ENCODE measurements at regions not wholly inside any gene's neighbourhood (a gene's known extent, or its start where the extent isn't known, plus 50 kb on each side); places are given as distances from the start of the nearest gene placed in this dataset.
A peak's percentile ranks its signal among the peaks of the same experiment; 100 is the strongest.
"Not testable (repeated sequence)": the region's sequence is repeated elsewhere in the genome, so short reads cannot be mapped to it uniquely, and the experiment has no call there.

DNA sequence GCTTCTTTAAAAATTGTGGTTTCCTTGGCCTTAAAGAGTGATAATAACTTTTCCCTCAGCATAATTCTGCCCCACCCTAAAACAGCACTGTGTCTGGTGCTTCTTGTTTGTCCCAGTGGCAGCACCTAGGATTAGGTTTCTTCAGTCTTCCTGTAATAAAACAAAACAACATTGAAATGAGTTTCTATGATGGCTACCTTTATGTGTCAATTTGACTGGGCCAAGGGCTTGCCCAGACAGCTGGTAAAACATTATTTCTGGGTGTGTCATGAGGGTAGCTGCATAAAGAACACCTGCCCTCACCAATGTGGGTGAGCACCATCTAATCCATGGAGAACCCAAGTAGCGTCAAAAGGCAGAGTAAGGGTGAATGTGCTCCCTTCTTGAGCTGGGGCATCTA lies 117.8 kb downstream of the QRSL1 start:
- DNase-seq (ENCODE audit: low read depth in 2 of 2), result no peak

DNA sequence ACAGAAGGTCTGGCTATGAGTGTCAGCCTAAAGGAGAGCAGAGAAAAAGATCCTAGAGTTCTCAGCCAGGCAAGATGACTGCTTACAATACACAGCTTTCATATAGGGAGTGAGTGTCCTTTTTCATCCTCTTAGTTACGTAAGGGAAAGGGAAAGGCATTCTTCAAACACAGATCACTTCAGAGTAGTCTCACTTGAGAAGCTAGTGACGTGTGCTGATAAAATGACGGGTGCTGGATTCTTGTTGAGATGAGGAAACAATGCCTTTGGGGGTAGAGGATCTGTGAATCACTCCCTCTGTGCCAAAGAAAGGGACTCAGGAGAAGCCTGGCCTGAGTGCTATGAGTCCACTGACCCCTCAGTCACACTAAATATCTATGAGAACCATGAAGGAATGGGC lies 117.3 kb downstream of the QRSL1 start:
- peak; percentile 4 to 5 for DNase-seq (ENCODE audit: low read depth in 2 of 2)

GRCh38 chr6:106745824-106746582 lies 116.6 kb downstream of the QRSL1 start:
- DNase-seq (ENCODE audit: low read depth in 2 of 2), result no peak

DNA sequence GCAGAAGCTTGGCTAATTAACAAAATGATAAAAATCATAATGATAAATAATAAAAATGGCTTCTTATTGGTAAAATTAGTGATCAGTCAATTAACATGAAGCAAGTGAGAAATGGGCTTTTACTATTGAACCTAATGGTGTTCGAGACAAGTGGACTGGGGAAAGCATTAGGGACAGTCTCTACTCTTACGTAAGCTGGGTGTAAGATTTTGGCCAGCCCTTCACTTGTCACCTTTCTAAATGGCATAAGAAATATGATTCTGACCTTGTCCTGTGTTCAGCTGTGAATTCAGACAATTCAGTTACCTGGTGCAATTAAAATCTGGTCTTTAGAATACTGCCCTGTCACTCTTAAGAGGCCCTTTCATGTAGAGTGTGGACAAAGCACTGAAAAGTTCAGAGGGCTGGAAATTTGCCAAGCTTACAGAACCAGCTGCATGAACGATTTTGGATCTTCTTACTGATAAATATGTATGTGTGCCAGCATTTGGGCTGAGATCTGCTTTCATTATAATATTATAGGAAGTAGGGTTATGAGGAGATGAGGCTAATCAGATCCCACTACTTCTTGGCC lies 115.9 kb downstream of the QRSL1 start:
- no peak for DNase-seq (ENCODE audit: low read depth in 2 of 2)

DNA sequence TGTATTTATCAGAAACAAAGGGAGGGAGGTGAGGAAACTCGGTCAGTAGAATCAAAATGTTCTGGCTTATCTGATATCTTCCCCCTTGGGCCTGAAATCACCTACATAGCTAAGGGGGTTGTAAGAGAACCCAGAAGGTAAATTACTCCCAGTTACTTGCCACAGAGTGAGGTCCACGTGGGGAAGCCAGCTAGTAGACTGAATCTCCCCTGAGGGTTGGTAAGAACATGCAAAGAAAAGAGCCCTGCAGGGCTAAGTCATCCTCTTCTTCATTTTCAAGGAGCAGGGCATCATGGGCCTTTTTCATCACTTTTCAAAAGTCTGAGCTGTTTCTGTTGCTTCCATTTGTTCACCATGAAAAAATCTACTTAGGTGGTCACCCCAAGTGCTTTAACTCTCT lies 115.4 kb downstream of the QRSL1 start:
- DNase-seq (ENCODE audit: low read depth in 2 of 2), result no peak

GRCh38 chr6:106744029-106744428 lies 114.7 kb downstream of the QRSL1 start:
- DNase-seq (ENCODE audit: low read depth in 2 of 2), result not testable (repeated sequence)

GRCh38 chr6:106743612-106744011 lies 114.2 kb downstream of the QRSL1 start:
- DNase-seq (ENCODE audit: low read depth in 2 of 2), result no peak

DNA sequence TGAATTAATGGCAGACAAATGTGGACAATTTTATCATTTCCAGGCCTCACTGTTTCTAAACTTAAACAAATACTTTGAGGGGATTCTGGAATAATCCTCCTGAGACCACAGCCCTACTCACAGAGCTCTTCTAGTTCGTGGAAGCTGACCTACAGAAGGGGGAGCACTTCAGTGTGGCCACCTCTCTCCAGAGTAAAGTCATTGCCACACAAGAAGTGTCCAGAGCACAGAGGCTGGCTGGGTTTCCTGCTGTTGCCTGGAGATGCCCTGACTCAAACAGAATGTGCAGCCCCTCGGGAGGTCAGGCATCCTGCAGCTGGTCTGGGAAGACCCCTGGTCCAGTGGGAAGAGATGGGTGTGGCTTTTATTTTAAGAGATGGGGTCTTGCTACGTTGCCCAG lies 110.9 kb downstream of the QRSL1 start:
- no peak for DNase-seq (ENCODE audit: low read depth in 2 of 2)

DNA sequence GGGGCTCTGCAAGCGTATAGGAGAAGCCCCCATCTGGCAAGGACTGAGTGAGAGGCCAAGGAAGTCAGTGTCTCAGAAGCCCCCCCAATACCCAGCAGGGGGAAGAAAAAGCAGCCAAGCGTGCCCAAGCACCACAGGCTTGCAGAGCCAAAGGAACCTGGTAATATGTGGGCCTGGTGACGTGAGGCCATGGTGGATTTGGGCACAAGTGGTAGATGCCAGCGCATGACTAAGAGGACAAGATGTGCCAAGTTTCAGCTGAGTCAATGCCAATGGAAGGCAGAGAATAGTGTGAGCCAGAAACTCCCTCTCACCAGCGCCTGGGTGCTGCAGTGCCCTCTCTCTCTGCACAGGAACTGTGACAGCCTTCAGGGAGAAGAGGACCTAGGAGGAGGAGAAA lies 110.0 kb downstream of the QRSL1 start:
- DNase-seq (ENCODE audit: low read depth in 2 of 2), result no peak

DNA sequence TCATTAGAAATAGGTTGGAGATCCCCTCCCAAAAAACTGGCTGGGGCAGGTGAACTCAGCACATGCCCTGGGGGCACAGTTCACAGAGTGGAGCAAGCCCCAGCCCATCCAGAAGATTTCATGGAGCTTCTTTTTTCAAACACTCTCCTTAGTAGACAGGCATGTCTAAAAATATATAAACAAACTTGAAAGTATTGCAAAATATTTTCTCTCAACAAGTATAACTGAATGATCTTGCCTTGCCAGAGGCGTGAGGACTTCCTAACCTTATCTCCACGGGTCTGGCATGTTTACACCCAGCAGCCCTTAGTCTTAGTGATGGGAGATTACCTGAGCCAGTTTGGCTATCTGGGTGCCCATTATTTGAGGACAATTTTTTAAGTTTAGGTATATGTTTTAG lies 107.1 kb downstream of the QRSL1 start:
- no peak for DNase-seq (ENCODE audit: low read depth in 2 of 2)

DNA sequence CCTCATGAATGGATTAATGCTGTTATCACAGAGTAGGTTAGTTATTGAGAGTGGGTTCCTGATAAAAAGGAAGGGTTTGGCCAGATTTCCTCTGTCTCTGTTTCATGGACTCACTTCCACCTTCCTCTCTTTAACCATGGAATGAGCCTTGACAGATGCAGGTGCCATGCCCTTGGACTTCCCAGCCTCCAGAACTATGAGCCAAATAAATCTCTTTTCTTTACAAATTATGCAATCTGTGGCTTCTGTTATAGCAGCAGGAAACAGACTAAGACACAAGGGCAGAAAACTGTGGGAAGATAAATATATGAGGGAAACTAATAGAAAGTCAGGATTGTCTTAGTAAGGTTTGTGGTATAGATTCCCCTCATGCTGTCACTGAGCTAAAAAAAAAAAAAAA lies 106.5 kb downstream of the QRSL1 start:
- no peak for DNase-seq (ENCODE audit: low read depth in 2 of 2)

- no peak for DNase-seq (ENCODE audit: low read depth in 2 of 2)
Observed at GRCh38 chr6:106735136-106735633, 105.8 kb downstream of the QRSL1 start.

DNA sequence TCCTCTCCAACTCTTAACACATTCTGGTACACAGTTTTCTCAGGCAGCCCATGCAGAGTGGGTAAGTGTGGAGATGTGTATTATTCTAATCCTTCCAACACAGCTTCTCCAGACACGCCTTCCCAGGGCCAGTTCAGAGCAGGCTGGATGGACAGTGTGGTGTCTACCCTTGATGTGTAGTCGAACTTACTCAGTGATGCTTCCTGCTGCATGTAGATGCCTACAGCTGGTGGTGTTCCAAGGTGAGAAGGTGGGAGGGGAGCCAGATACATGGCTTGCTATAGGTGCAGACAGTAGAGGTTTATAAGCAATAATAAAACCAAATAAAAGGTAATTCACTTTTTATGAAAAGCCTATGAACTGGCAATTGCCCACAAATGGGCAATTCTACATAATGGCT lies 104.0 kb downstream of the QRSL1 start:
- DNase-seq (ENCODE audit: low read depth in 2 of 2), result no peak

GRCh38 chr6:106732376-106732940 lies 103.1 kb downstream of the QRSL1 start:
- no peak for DNase-seq (ENCODE audit: low read depth in 2 of 2)

DNA sequence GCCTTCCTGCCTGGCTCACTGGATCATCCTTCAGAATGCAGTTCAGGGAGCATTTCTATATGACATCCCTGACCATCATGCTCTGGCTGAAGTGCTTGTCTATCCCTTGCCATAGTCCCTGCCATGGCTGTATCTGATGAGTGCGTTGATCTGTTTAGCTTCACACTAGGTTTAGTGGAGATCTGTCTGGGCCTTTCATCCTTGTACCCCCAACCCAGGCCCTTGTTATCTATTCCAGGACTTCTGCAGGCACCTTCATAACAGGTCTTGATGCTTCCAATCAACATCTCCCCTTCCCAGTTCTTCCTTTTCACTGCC lies 102.4 kb downstream of the QRSL1 start:
- no peak for DNase-seq (ENCODE audit: low read depth in 2 of 2)

DNA sequence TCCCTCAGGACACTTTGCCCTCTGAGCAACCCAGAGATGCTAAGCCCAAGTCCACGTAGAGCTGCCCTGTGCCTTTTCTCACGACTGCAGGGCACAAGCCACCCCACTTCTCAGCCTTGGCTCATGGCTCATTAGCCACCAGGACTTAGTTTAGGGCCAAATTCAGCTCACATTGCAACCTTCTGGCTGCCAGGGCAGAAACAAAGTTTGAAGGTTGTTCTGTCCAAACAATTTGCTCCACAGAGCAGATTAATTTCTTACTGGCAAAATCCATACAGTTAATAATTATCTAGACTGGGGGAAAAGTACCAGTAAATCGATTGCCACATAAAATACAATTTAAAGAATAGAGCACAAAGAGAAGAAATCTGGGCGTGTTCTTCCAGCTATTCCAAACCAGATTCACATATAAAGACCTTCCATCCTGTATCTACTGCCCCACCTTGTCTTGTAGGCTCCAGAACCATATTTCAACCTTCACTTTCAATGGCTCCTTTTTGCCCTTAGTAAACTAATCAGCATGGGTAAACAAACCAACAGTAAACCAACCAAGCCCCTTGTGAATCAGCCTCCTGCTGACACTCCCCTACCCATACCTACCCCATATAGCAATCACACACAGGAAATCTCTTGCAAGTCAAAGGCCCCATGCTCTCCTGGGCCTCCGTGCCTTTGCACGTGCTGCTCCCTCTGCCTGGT lies 101.9 kb downstream of the QRSL1 start:
- no peak for DNase-seq (ENCODE audit: low read depth in 2 of 2)

DNA sequence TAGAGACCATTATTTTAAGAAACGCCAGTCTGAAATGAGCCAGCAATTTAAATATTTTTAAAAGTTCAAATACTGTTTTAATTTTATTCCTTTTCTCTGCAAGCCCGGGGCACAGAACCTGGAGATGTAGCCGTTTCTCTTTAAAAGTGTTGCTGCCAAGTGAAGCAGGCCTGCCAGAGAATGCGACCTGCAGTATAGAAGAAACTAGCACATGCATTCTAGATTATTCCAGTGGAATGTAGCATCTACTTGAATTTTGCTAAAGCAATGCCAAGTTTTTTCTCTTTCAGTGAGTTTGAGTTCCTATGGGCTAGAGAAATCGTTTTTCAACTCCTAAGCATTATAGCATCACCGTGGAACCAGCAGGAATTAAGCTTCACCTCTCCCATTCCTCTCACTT lies 101.3 kb downstream of the QRSL1 start:
- no peak for DNase-seq (ENCODE audit: low read depth in 2 of 2)

DNA sequence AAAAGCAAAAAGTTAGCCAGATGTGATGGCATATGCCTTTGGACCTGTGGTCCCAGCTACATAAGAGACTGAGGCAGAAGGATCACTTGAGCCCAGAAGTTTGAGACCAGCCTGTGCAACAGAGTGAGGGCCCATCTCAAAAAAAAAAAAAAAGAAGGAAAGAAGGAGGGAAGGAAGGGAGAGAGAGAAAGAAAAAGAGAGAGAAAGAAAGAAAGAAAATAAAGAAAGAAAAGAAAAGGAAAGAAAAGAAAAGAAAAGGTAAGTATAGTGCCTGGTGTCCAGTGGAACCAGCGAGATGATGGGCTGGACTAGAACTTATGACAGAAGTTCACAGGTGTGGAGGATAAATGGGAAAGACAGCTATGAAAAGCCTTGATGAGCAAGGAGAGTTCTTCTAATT lies 100.9 kb downstream of the QRSL1 start:
- DNase-seq (ENCODE audit: low read depth in 2 of 2), result no peak

DNA sequence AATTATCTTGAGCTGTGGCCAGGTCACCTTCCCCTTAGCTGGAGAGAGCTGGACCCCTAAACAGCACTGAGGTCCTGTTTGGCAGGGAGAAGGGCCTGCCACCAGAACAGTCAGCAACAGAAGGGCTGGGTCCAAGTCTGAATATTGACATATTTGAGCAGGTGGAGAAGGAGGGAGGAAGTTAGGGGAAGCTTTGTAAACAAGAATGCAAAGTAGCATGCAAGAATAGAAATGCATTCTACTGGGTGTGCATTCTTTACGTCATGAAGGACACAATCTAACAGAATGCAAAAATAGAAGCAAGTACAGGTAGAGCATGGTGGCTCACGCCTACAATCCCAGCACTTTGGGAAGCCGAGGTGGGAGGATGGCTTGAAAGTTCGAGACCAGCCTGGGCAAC lies 100.5 kb downstream of the QRSL1 start:
- no peak for DNase-seq (ENCODE audit: low read depth in 2 of 2)

GRCh38 chr6:106728296-106728870 lies 99.0 kb downstream of the QRSL1 start:
- no peak for DNase-seq (ENCODE audit: low read depth in 2 of 2)

- no peak for DNase-seq (ENCODE audit: low read depth in 2 of 2)
Observed at GRCh38 chr6:106727480-106728149, 98.2 kb downstream of the QRSL1 start.

DNA sequence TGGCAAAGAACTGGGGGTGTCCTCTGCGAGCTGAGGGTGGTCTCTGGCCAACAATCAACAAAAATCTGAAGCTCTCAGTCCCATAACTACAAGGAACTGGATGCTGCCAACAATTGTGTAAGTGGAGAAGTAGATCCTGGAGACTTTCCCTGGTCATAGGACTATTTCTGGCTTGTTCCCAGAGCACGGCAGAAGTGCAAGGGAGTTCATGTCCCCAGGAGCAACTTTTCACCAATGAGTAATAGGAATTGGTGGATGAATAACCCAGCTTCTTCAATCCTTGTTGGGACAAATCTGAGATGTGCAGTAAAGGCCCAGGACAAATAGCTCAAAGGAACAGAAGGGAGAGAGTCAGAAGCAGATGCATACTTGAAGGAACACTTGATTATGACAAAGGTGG lies 95.5 kb downstream of the QRSL1 start:
- DNase-seq (ENCODE audit: low read depth in 2 of 2), result no peak
